GM12874 (cell line): ENCODE measurements at regions not wholly inside any gene's neighbourhood (a gene's known extent, or its start where the extent isn't known, plus 50 kb on each side); places are given as distances from the start of the nearest gene placed in this dataset.

Experiments
- TF ChIP-seq, protein P1 (sequence below): IDR thresholded peaks from 2 replicates; pipeline ENCODE4 v1.5.1; 2011; ENCODE audit warnings: low read depth, mild to moderate bottlenecking, control low read depth, low read length, moderate library complexity; ENCODE audit not compliant: insufficient read depth

- TF ChIP-seq, protein P1, sequence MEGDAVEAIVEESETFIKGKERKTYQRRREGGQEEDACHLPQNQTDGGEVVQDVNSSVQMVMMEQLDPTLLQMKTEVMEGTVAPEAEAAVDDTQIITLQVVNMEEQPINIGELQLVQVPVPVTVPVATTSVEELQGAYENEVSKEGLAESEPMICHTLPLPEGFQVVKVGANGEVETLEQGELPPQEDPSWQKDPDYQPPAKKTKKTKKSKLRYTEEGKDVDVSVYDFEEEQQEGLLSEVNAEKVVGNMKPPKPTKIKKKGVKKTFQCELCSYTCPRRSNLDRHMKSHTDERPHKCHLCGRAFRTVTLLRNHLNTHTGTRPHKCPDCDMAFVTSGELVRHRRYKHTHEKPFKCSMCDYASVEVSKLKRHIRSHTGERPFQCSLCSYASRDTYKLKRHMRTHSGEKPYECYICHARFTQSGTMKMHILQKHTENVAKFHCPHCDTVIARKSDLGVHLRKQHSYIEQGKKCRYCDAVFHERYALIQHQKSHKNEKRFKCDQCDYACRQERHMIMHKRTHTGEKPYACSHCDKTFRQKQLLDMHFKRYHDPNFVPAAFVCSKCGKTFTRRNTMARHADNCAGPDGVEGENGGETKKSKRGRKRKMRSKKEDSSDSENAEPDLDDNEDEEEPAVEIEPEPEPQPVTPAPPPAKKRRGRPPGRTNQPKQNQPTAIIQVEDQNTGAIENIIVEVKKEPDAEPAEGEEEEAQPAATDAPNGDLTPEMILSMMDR = no peak
Observed at GRCh38 chr7:54837168-54837567, 78.2 kb upstream of the SEC61G start.

- TF ChIP-seq, protein P1 = no peak
Observed at GRCh38 chr7:54837761-54838160, 78.8 kb upstream of the SEC61G start.

- TF ChIP-seq, protein P1 = no peak
Observed at GRCh38 chr7:54838175-54838910, 79.3 kb upstream of the SEC61G start.

- TF ChIP-seq, protein P1 = peak; percentile 25
Observed at GRCh38 chr7:54839575-54840213, 80.7 kb upstream of the SEC61G start.

- TF ChIP-seq, protein P1 = peak; percentile 47
Observed at GRCh38 chr7:54841772-54842697, 83.0 kb upstream of the SEC61G start.

GRCh38 chr7:54843841-54844355, 84.9 kb upstream of the SEC61G start:
- TF ChIP-seq, protein P1 = no peak

- TF ChIP-seq, protein P1 = no peak
Observed at GRCh38 chr7:54846273-54846672, 87.3 kb upstream of the SEC61G start.
